KBM-7 (cell line): ENCODE measurements at regions not wholly inside any gene's neighbourhood (a gene's known extent, or its start where the extent isn't known, plus 50 kb on each side); places are given as distances from the start of the nearest gene placed in this dataset.

Source experiments
- DNase-seq: peaks from one replicate; pipeline ENCODE4 v3.0.0-alpha.2; 2015
- in situ Hi-C: fragments of 300-500 bp; cut with MboI; formaldehyde crosslinking; loops from 2 replicates; pipeline ENCODE4 v1.14.3; 2020; ENCODE audit warnings: low sequenced_read_pairs, low pct_unique_long_range_greater_than_20kb, mixed read lengths

DNA sequence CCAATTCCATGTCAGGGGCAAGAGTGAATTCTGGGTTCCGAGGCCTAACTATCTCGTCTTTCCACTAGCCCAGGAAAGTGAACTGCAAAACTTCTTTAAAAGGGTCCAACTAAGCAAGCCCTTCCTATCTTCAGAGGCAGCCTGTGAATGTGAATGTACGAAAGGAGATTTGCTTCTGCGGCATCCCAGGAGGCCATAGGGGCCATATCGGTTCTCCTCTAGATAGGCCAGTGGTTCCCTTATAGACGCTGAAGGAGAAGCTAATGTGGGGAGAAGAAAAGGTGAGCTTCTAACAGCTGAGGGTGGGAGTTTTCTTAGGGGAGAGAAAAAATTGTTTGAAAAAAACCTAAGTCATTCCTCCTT is 128.0 kb upstream of the C1orf174 start:
- in situ Hi-C loops: no loop called here
- no peak for DNase-seq

DNA sequence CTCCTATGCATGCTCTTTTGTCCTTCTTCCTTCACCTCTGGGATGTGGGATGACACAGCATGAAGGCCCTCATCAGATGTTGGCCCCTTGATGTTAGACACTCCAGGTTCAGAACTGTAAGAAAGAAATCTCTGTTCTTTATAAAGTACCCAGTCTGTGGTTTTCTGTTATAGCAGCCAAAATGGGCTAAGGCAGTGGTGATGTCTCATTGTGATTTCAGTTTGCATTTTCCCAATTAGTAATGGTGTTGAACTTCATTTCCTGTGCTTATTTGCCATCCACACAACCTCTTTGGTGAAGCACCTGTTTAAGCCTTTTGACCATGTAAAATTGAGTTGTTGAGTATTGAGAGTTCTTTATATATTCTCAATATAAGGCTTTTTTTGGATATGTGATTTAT is 129.3 kb upstream of the C1orf174 start:
- in situ Hi-C loops: no loop called here
- no peak for DNase-seq

DNA sequence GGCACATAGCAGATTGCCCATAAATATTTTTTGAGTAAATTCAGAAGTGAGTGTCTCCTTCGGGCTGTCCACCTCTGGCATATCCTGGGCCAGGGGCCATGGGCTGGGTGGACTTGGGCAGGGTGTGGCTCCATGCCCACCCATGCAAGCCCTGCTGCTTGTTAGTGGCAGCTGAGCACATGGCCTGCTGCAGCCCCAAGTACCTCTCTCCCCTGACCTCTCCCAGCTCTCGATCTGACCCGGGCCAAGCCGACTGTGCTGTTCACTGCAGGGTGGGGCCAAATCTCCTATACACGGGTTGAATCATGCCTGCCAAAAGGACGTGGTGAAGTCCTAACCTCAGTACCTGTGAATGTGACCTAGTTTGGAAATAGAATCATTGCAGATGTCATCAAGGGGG is 132.5 kb upstream of the C1orf174 start:
- no peak for DNase-seq
- in situ Hi-C loops: no loop called here

DNA sequence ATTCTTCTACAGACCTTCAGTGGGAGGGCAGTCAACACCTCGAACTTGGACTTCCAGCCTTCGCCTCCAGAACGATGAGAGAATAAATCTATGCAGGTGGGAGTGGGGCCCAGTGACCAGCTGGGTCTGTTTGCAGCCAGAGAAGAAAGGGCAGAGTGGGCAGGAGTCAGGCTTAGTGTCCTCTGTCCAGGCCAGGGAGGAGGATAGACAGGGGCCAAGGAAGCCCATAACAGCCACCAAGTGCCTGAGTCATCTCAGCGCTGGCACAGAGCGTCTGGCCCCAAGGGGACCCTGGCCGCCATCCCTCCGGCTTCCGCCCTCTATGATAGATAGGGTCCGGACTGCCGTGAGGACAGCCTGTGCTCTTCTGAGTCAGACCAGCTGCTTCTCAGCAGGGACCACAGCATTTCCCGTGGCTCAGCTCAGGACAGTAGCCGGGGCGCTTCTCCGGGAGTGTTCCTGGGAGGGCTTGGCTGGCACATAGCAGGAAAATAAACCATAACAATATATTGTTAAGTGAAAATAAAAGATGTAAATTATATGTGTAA is 133.1 kb upstream of the C1orf174 start:
- DNase-seq: no peak
- in situ Hi-C loops: no loop called here

DNA sequence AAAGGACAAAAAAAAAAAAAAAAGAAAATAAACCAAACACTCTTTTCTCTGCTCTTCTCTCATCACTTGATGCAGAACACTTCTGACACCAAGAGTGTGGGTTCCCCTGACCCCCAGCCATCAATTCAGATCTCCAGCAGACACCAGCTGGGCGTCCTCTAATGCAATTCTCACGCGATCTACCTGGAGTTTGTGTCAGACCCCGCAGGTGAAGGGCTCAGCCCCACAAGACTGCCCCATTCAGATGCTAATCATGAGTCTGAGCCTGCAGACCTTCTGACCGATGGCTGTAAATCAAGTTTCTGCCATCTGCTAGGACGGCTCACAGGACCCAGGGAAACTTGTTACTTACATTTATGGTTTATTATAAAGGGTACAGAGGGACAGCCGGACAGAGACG is 133.6 kb upstream of the C1orf174 start:
- in situ Hi-C loops: no loop called here

DNA sequence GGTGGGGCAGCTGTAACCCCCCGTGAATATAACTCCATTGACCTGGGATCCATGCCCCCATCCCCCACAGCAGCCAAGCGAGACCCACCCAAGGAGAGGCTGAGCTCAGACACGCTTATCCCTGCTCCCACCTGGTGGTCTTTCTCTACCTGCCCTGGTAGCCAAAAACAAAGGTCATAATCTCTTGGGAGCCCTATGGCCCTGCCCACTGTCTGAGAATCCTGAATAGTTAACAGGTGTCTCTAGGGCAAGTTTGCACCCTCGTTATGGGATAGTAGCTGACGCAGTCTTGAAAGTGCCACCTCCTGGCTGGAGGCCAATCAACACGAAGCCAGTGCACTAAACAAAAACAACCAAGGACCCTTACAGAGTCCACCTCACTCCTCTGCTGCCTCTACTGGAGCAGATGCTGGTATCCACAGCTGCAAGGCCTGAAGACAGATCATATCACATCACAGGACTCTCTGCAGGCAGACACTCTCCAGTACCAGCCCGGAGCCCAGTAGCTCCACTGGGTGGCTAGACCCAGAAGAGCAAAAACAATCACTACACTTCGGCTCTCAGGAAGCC is 134.3 kb upstream of the C1orf174 start:
- in situ Hi-C loops: no loop called here

More for the DNA sequence above, 133.6 kb upstream of the C1orf174 start:
- no peak for DNase-seq

DNA sequence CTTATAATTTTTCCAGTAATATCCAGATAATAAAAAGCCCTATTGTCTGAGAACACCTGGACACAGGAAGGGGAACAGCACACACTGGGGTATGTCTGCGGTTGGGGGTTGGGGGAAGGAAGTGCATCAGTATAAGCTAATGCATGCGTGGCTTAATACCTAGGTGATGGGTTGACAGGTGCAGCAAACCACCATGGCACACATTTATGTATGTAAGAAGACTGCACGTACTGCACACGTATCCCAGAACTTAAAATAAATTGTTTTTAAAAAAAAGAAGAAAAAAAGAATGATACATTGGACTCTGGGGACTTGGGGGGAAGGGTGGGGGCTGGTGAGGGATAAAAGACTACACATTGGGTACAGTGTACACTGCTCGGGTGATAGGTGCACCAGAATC is 144.9 kb upstream of the C1orf174 start:
- DNase-seq: no peak

More for the DNA sequence above, 134.3 kb upstream of the C1orf174 start:
- no peak for DNase-seq

DNA sequence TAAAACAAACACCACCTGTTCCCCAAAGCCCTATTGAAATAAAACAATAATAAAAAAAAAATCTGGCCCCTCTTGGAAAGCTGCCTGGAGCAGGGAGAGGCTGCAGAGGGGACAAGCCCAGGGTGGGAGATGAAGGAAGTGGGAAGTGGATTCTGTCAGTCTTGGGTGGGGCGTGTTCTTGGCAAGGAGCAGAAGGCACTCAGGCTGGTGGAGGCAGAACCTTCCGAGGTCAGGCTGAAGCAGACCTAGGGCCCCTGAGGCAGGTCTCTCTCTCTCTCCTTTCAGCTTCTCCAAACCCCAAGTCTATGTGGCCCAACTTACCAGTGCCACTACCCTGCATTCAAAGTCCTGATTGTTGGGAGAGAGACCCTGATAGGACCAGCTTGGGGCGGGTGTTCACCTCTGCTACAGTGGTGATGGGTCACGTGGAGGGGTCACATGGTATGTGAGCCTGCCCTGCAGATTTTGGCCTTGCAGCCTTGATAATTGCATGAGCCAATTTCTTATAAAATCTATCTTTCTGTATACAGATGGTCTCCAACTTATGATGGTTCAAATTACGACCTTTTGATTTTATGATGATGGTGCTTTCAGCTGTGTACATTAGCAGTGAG is 145.4 kb upstream of the C1orf174 start:
- in situ Hi-C loops: no loop called here
- no peak for DNase-seq

More for the DNA sequence above, 144.9 kb upstream of the C1orf174 start:
- in situ Hi-C loops: no loop called here

DNA sequence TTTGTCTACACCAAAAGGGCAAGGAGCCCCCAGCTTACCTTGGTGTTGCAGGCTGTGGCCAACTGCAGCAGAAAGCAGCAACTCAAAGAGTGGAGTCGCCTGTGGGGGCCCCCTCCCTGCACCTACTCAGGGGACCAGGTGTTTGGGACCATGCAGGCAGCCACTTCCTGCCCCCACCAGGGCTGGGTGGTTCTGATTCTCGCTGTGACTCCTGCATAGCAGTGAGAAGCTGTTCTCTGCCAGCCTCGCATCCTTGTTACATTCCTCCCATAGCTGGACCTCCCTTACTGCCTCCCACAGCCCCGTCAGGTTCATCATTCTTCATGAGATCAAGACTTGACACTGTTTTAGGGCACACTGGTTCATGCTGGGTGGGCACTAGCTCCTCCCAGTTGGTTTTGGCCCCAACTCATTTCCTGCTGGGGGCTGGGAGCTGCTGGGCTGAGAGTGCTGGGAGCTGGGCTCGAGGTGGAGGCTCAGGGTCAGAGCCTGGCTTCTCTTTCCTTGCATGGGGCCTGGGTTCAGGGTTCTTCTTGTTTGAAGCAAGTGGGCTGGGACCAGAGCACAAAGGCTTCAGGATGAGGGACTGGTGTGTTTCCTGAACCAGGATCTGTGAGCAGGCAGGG is 146.9 kb upstream of the C1orf174 start:
- no peak for DNase-seq
- in situ Hi-C loops: no loop called here

DNA sequence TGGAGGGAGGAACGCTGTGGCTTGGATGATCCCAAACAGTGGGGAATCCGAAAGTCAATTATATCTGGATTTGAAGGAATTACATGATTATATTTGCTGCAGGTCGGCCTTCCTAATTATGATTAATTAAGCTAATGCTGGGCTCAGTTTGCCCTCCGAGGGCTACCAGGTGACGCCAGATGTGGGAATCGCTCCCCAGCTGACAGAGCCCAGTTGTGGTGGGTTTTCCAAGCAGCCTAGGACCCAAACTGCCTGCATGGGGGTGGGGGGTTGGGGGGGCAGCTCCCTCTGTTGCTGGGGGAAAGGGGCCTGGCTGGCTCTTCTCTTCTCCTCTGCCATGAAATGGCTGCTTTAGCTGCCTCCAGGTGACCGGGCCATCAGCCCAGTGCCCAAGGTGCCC is 147.6 kb upstream of the C1orf174 start:
- in situ Hi-C loops: no loop called here
- no peak for DNase-seq

DNA sequence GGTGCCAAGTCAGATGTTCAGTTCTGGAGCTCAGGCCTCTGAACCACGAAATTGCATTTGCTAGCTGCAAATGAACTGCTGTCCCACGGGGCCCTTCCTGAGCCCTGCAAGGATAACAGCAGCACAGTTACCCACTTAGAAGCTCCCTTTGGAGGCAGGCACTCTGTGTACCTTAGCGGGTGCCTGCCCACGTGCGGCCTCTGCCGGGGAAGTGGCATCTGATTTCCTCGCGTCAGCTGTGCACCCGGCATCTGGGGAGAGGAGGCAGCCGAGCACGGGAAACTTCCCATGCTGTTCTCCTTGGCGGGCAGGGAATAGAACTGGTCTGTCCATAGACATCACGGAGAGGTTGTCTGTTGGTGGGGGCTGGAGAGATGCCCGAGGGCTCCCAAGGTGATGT is 148.0 kb upstream of the C1orf174 start:
- in situ Hi-C loops: no loop called here
- DNase-seq: no peak

DNA sequence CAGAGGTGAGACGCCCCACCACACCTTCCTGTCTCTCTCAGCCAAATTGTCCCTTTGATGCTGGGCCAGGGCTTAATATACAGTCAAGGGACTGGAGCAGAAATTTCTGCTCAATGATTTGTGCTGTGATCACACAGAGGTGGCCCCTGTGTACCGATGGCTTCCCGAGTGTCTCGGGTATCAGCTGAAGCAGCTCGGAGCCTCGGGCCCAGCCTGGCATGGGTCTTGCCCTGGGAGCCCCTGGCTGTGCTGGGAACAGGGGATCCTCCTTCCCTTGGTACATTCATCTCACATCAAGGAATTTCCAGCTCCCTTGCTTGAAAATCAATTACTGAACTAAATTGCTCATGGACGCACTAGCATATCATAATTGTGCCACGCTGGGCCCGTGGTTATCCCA is 148.8 kb upstream of the C1orf174 start:
- in situ Hi-C loops: no loop called here
- no peak for DNase-seq

DNA sequence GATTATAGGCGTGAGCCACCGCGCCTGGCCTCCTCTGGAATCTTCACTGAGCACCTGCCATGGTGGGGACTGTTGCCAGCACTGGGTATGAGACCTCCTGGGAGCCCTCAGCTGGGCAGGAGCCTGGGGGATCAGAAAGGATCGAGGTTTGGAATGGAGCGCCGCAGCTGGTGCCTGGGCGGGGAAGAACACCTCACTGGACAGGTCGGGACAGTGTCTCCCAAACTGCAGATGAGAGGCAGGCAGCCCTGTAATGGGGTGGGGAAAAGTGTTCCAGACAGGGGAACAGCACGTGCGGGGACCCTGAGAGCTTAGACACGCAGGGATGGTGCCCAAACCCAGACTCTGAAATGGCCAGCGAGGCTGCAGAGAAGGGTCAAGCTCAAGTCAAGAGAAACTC is 150.9 kb upstream of the C1orf174 start:
- no peak for DNase-seq
- in situ Hi-C loops: no loop called here

DNA sequence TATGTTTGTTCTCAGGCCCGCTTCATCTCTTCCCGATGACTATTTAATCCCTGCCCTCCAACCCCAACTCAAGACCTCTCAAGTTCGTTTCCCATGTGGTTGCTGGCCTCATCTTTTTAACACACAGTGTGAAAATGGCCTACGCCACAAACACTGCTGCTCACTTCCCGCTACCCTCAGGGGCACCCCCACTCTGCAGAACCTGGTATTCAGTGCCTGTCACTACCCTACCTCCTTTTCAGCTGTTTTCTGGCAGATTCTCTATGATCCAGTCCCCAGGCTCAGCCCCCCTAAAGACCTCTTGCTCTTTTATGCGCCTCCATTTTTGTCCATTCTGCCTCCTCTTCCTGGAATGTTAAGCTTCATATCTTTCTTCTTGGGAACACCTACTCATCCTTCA is 152.6 kb upstream of the C1orf174 start:
- in situ Hi-C loops: no loop called here
- no peak for DNase-seq

DNA sequence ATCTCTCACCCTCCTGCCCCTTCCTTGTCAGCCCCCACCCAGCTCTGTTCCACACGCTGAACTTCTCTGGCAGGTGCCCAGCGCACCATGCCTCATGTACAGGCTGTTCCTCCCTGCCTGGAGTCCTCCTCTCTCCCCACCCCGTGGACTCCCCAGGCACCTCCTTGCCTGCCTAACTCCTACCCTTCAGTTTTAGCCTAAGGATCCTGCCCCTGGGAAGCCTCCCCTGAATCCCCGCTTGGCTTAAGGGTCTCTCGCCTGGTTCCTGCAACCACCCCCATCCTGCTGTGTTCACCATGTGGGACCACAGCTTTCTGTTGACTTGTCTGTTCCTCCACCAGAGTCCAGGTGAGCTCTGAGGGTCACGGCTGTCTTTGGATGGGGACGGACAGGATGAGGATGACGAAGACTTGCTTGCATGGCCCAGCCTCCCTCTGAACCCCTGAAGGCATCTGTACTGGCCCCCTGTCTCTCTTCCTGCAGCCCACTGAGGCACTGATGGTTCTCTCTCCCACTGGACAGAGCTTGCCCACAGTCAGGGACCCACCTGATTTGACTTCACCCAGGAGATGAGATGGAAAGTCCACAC is 153.2 kb upstream of the C1orf174 start:
- DNase-seq: no peak
- in situ Hi-C loops: no loop called here

DNA sequence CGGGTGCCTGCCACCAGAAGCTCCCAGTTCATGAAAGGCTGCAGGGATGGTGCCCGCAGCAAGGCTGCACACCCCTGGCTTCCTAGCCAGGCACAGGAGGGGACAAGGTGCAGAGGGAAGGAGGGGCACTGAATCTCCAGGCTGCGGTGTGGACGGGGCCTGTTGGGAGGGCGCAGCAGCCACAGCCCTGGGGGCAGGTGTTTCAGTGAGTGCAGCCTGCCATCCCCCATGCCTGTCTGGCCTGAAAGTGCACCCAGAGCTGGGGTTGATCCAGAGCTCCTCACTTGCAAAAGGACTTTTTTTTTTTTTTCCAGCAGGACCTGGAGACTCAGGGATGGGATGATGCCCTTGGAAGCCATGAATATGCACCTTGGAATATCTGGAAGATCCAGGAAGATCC is 153.7 kb upstream of the C1orf174 start:
- in situ Hi-C loops: no loop called here
- no peak for DNase-seq

DNA sequence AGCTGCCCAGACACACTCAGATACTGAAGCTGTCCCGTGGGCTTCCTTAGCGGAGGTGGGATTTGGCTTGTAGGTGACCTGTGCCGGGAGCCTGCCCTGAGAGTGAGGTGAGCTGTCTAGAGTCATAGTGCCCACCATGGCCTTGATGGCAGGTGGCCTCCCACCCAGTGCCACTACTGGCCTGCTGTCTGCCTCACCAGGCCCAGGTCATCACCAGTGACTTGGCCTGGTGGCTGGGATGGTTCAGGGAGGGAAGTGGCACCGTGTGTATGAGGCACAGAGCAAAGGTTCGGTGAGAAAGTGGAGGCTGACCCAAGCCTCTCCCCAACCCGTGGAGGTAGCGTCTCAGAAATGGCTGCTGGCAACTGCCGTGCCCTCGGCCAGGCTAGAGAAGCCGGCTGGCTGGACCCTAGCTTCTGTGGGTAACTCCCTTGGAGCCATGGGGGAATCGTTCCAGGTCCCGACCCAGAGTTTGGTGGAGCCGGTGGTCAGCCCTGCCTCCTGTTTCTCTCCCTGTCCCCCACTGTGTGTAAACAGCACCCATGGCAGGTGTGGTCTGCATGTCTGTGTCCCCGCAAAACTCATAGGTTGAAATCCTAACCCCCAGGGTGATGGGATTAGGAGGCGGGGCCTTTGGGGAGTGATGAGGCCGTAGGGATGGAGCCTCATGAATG is 155.4 kb upstream of the C1orf174 start:
- DNase-seq: no peak
- in situ Hi-C loops: no loop called here

DNA sequence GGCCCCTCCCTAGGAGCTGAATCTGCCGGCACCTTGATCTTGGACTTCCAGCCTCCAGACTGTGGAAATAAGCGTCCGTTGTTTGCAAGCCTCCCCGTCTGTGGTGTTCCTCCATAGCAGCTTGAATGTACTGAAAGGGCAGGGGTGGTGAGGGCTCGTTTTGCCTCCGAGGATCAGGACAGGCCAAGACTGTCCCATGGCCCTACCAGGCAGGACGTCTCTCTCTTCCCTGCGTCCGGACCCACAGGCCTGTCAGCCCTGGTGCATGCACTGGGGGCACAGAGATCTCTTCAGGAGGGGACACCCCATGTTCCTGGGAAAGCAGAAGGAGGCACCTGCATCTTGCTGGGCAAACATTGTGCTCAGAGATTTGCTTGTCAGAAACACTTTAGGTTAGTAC is 156.3 kb upstream of the C1orf174 start:
- DNase-seq: no peak
- in situ Hi-C loops: no loop called here

DNA sequence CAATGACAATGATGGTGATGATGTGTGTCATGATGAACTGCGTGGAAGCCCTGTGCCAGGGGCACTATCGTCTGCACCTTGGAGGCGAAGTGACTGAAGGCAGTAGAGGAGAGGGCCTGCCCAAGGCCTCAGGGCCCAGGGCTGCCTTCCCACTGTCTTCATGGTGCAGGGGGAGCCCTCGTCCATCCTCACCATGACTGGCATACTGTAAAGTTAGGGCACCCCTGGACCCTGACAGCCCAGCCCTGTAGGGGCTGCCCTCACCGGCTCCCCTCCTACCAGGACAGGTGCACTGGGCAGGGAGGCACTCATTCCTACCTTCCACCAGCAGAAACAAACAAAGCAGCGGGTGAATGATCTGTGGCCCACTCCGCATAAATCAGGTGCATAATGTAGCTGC is 156.9 kb upstream of the C1orf174 start:
- in situ Hi-C loops: no loop called here
- no peak for DNase-seq

DNA sequence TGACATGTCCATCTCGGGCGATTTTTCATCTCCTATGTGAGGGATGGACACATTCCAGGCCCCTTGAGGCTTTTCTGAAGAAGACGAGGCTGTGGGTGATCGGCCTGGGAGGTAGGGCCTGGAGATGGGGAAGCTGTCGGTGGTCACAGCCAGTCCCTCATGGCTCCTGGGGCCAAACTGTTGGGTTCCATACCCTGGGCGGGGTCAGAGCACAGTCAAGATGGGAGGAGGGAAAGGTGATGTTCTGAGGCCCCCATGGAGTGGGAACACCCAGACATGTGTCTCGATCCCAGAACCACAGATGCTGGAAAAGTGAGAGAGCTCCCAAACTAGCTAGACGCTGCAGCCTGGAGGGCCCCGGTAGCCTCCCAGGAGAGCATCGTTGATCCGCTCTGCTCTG is 157.5 kb upstream of the C1orf174 start:
- in situ Hi-C loops: no loop called here
- DNase-seq: no peak
